ENCODE measurements at regions not wholly inside any gene's neighbourhood (a gene's known extent, or its start where the extent isn't known, plus 50 kb on each side); places are given as distances from the start of the nearest gene placed in this dataset.

GRCh38 chr1:23625929-23626535 is 65.6 kb upstream of the RPL11 start:
- H3K27me3 ChIP-seq, result no peaks in the 10 kb centered on the region
- H3K4me1 ChIP-seq, result no peaks in the 10 kb centered on the region
- no peak overlapping the region for H3K4me3 ChIP-seq
- intact Hi-C loops (cut with DNase I), result no loop called here
- no peaks in the 10 kb centered on the region for H3K9me3 ChIP-seq
- H3K36me3 ChIP-seq, result no peaks in the 10 kb centered on the region
- no peak for DNase-seq (ENCODE audit: low spot score in 2 of 2)
- H3K27ac ChIP-seq, result no peak overlapping the region
- TF ChIP-seq CTCF (IDR thresholded peaks at IDR 0.05), result no peak

GRCh38 chr1:23625459-23625858 is 66.1 kb upstream of the RPL11 start:
- H3K4me1 ChIP-seq, result no peaks in the 10 kb centered on the region
- intact Hi-C loops (cut with DNase I), result no loop called here
- DNase-seq (ENCODE audit: low spot score in 2 of 2), result no peak
- no peaks in the 10 kb centered on the region for H3K36me3 ChIP-seq
- no peaks in the 10 kb centered on the region for H3K27me3 ChIP-seq
- H3K4me3 ChIP-seq, result no peak overlapping the region
- no peak for TF ChIP-seq CTCF (IDR thresholded peaks at IDR 0.05)
- H3K27ac ChIP-seq, result no peak overlapping the region
- H3K9me3 ChIP-seq, result no peaks in the 10 kb centered on the region

- intact Hi-C loops (cut with DNase I), result no loop called here
- Histone ChIP-seq H3K4me1 (peaks cover 0 to 4% of the 10 kb centered on the region in 2 donors), H3K4me3 (no peak overlapping the region), H3K9me3 (no peaks in the 10 kb centered on the region), H3K27ac (no peak overlapping the region), H3K36me3 (no peaks in the 10 kb centered on the region), H3K27me3 (no peaks in the 10 kb centered on the region)
- DNase-seq (ENCODE audit: low spot score in 2 of 2), result no peak
- TF ChIP-seq CTCF (IDR thresholded peaks at IDR 0.05), result no peak
These were observed 65.1 kb upstream of the ID3 start for GRCh38 chr1:23624440-23624839.

- intact Hi-C loops (cut with DNase I), result no loop called here
- H3K27me3 ChIP-seq, result no peaks in the 10 kb centered on the region
- H3K36me3 ChIP-seq, result no peaks in the 10 kb centered on the region
- no peaks in the 10 kb centered on the region for H3K9me3 ChIP-seq
- no peak overlapping the region for H3K27ac ChIP-seq
- no peak for DNase-seq (ENCODE audit: low spot score in 2 of 2)
- H3K4me1 ChIP-seq, result peaks cover 0 to 6% of the 10 kb centered on the region in 2 donors
- no peak for TF ChIP-seq CTCF (IDR thresholded peaks at IDR 0.05)
- H3K4me3 ChIP-seq, result no peak overlapping the region
These were observed 63.0 kb upstream of the ID3 start for GRCh38 chr1:23622284-23622683.

GRCh38 chr1:23620605-23621004 is 61.3 kb upstream of the ID3 start:
- intact Hi-C loops (cut with DNase I), result no loop called here
- no peak for TF ChIP-seq CTCF (IDR thresholded peaks at IDR 0.05)
- Histone ChIP-seq H3K9me3 (no peaks in the 10 kb centered on the region), H3K27me3 (no peaks in the 10 kb centered on the region), H3K27ac (no peak overlapping the region), H3K36me3 (no peaks in the 10 kb centered on the region), H3K4me3 (no peak overlapping the region), H3K4me1 (peaks cover 0 to 6% of the 10 kb centered on the region in 2 donors)
- DNase-seq (ENCODE audit: low spot score in 2 of 2), result no peak
